AG04450 (cell line): ENCODE measurements at regions not wholly inside any gene's neighbourhood (a gene's known extent, or its start where the extent isn't known, plus 50 kb on each side); places are given as distances from the start of the nearest gene placed in this dataset.

Experiments
- CTCF ChIA-PET: fragments of 300-600, 350-600 bp; formaldehyde crosslinking; extraction: SDS; loops from one replicate; lab custom pipeline; 2022; ENCODE audit warnings: antibody characterized with exemption, inconsistent platforms; lab: Charles Lee
- POLR2A ChIA-PET: fragments of 350-600 bp; formaldehyde crosslinking; extraction: SDS; loops from one replicate; lab custom pipeline; 2021; ENCODE audit warnings: antibody characterized with exemption, inconsistent platforms; lab: Yijun Ruan, JAX
- DNase-seq: peaks from one replicate; pipeline ENCODE4 v3.0.0-alpha.2; 2011; ENCODE audit warnings: low read depth, low spot score
- H3K27ac ChIP-seq: one replicate; pipeline ENCODE4 v1.5.1; 2012; ENCODE audit warnings: low read depth, low read length, control low read depth
- H3K27me3 ChIP-seq: one replicate; pipeline ENCODE4 v1.6.0; 2012; ENCODE audit warnings: low read length; ENCODE audit not compliant: control insufficient read depth, insufficient read depth
- H3K4me3 ChIP-seq: 2 replicates; pipeline ENCODE4 v1.5.1; 2011; ENCODE audit warnings: mild to moderate bottlenecking, low read depth, low read length, control low read depth
- H3K9me3 ChIP-seq: 2 replicates; pipeline ENCODE4 v1.5.1; 2012; ENCODE audit warnings: low read length; ENCODE audit not compliant: control insufficient read depth, insufficient read depth
- CTCF ChIP-seq: IDR thresholded peaks from 2 replicates; pipeline ENCODE4 v1.5.1; 2011; ENCODE audit warnings: low read depth, low read length, control low read depth, inconsistent platforms

DNA sequence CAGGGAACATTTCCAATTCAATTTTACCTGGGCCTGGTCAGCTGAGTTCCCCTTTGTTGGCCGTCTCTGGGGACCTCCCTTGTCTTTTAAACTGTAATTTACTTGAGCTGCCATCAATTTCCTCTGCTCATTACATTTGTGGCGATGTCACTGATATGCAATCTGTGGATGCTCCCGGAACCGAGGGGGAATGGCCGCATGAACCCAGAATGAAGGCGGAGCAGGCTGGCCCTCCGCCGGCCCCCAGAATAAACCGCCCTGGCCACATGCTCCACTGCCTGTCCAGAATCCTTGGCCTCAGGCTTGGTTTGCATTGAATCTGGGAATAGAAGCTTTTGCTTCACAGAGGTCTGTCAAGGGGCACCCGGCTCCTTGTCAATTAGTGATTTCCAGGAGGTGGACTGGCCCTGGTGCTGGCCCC lies 276.8 kb downstream of the TEX29 start:
- CTCF ChIA-PET: no interaction called here
- Histone ChIP-seq H3K27ac (no peak overlapping the region), H3K27me3 (no peaks in the 10 kb centered on the region), H3K4me3 (no peak overlapping the region), H3K9me3 (peaks cover 68% of the 10 kb centered on the region)
- POLR2A ChIA-PET: no interaction called here
- no peak for DNase-seq
- no peak for TF ChIP-seq CTCF

DNA sequence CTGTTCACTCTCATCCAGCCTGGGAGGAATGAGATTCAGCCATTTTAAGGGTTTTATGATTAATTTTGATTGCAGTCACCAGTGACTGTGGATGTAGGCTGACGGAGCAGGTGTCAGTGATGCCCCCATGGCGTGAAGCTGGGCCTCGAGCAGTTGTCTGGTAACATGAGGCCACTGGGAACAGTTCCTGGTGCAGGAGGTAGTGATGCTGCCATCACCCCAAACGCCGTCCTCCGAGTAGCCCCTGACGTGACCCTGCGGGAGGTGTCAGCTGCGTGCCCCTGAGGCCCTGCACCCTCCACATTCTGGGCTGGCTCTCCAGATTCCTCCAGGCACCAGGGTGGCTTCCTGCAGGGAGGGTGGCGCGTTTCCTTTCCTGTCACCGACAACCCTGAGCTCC lies 277.2 kb downstream of the TEX29 start:
- H3K4me3 ChIP-seq: no peak overlapping the region
- no peak for DNase-seq
- TF ChIP-seq CTCF: no peak
- POLR2A ChIA-PET: no interaction called here
- peaks cover 71% of the 10 kb centered on the region for H3K9me3 ChIP-seq
- H3K27ac ChIP-seq: no peak overlapping the region
- H3K27me3 ChIP-seq: no peaks in the 10 kb centered on the region
- CTCF ChIA-PET: no interaction called here

DNA sequence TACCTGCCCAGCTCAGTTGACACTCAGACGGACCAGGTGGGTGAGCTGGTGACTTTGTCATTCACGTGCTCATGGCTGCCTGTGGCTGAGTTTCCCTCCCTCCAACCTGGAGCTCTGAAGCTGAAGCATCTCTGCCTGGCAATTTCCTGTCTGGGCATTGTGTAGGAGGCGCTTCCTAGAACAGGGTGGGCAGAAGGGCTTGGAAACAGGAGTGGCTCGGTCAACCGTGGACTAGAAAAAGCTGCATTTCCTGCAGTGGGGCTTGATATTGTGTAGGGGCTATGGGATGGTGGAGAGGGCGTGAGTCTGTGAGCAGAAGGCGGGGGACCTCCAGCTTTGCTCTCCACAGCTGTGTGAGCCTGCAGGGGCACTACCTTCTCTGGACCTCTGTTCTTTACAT lies 278.3 kb downstream of the TEX29 start:
- ChIA-PET CTCF (no interaction called here), POLR2A (no interaction called here)
- H3K9me3 ChIP-seq: peaks cover 76% of the 10 kb centered on the region
- H3K4me3 ChIP-seq: no peak overlapping the region
- no peak for DNase-seq
- no peaks in the 10 kb centered on the region for H3K27me3 ChIP-seq
- no peak overlapping the region for H3K27ac ChIP-seq
- no peak for TF ChIP-seq CTCF

DNA sequence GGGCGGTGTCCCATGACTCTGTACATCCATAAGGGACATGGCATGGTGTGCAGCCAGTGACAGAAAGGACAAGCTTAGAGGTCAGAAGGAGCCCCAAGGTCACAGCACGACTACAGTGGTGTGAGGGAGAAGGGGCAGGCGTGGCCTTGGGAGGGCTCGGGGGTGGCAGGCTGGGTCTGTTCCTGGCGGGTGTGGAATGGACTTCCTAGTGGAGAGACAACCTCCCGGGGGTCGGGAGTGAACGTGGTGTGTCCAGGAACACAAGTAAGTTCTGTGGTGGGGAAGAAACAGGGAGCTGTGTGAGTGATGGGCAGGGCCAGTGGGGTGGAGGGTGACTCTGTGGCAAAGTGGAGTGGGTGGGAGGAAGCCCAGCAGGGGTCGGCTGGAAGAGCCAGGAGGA lies 279.3 kb downstream of the TEX29 start:
- Histone ChIP-seq H3K9me3 (peaks cover 78% of the 10 kb centered on the region), H3K27me3 (no peaks in the 10 kb centered on the region), H3K27ac (no peak overlapping the region), H3K4me3 (no peak overlapping the region)
- ChIA-PET CTCF (no interaction called here), POLR2A (no interaction called here)
- TF ChIP-seq CTCF: no peak
- DNase-seq: no peak

DNA sequence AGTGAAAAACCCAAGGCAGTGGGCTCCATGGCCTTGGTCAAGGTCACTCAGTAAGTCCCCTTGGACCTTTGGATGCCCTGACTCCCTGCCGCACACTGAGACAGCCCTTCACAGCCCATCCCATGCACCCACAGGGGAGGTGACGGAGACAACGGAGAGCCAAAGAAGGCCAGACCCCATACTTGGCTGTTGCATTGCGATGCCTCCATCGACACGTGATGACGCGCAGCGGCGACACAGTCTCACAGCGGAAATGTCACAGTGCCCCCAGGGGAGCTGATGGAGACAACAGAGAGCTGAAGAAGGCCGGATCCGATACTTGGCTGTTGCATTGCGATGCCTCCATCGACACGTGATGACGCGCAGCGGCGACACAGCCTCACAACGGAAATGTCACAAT lies 282.4 kb downstream of the TEX29 start:
- no peak overlapping the region for H3K27ac ChIP-seq
- DNase-seq: no peak
- peaks cover 53% of the 10 kb centered on the region for H3K9me3 ChIP-seq
- TF ChIP-seq CTCF: no peak
- no peak overlapping the region for H3K4me3 ChIP-seq
- POLR2A ChIA-PET: no interaction called here
- CTCF ChIA-PET: no interaction called here
- H3K27me3 ChIP-seq: no peaks in the 10 kb centered on the region
